ENCODE measurements at regions not wholly inside any gene's neighbourhood (a gene's known extent, or its start where the extent isn't known, plus 50 kb on each side); places are given as distances from the start of the nearest gene placed in this dataset.

DNA sequence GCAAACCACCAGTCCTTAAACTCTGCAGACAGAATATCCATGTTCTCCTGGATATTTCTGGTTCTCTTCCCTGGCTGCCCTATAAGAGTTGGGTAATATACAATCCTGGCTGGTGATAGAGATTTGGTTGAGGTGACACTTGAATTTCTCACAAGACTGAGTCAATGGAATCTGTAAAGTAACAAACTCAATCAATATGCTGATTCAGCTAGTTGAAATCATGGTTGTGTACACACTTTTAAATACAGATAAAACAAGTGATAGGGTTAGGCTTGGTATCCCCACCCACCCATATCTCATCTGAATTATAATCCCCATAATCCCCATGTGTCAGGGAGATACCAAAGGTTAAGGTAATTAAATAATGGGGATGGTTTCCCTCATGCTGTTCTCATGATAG is 349.2 kb upstream of the MAD2L1 start:
- DNase-seq (ENCODE audit: extremely low read depth, low read depth): no peak
- TF ChIP-seq, protein P1, sequence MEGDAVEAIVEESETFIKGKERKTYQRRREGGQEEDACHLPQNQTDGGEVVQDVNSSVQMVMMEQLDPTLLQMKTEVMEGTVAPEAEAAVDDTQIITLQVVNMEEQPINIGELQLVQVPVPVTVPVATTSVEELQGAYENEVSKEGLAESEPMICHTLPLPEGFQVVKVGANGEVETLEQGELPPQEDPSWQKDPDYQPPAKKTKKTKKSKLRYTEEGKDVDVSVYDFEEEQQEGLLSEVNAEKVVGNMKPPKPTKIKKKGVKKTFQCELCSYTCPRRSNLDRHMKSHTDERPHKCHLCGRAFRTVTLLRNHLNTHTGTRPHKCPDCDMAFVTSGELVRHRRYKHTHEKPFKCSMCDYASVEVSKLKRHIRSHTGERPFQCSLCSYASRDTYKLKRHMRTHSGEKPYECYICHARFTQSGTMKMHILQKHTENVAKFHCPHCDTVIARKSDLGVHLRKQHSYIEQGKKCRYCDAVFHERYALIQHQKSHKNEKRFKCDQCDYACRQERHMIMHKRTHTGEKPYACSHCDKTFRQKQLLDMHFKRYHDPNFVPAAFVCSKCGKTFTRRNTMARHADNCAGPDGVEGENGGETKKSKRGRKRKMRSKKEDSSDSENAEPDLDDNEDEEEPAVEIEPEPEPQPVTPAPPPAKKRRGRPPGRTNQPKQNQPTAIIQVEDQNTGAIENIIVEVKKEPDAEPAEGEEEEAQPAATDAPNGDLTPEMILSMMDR (IDR thresholded peaks at IDR 0.05; ENCODE audit: low read depth, low read length): no peak

DNA sequence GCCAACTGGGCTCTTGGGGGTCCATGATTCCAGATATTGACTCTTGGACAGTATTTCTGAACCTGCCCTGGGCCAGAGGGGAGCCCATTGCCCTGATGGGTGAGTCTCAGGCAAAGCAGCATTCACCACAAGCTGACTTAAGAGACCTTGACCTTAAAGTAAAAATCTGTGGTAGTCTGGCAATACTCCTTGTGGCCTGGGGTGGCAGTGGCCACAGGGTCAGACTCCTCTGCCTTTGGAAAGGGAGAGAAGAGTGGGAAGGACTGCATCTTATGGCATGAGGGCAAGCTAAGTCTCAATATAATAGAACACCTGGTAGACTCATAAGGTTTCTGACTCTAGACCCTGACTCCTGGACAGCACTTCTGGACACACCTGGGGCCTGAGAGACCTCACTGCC is 340.3 kb upstream of the MAD2L1 start:
- TF ChIP-seq, protein P1 (IDR thresholded peaks at IDR 0.05; ENCODE audit: low read depth, low read length): no peak
- DNase-seq (ENCODE audit: extremely low read depth, low read depth): no peak

DNA sequence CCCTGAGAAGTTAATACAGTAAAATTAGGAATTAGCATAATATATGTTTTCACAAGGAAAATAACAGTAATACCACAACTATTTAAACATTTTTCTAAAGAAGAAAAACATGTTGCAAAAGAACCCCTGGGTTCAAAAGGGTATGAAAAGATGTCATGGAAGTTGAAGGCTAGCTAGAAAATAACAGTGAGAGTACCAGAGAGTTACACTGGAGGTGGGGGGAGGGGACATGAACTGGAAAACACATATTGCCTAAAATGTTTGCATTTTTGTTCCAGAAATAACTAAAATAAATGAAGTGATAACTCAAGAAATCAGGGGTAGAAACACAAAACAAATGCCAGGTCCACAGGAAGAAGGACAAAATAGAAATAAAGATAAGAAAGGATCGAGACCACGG is 336.6 kb upstream of the MAD2L1 start:
- no peak for DNase-seq (ENCODE audit: extremely low read depth, low read depth)

DNA sequence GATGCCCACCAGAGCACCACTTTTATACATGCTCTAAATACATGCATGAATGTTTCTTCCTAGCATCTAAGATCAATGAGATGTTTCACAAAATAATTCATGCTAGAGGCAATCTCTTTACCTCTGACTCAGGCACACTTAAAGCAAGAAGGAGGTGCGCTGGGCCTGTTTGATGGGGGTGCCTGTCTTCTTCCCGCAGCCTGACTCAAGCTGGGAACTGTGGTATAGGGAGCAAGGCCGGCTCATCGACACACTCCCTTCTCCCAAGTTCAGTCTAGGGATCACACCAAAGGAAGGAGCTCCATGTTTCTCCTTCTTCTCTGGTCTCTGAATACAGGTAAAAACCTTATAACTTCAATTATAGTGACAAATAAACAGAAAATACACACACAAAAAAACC is 333.8 kb upstream of the MAD2L1 start:
- TF ChIP-seq, protein P1 (IDR thresholded peaks at IDR 0.05; ENCODE audit: low read depth, low read length): no peak
- DNase-seq (ENCODE audit: extremely low read depth, low read depth): no peak

More for the DNA sequence above, 336.6 kb upstream of the MAD2L1 start:
- TF ChIP-seq, protein P1 (IDR thresholded peaks at IDR 0.05; ENCODE audit: low read depth, low read length): no peak

DNA sequence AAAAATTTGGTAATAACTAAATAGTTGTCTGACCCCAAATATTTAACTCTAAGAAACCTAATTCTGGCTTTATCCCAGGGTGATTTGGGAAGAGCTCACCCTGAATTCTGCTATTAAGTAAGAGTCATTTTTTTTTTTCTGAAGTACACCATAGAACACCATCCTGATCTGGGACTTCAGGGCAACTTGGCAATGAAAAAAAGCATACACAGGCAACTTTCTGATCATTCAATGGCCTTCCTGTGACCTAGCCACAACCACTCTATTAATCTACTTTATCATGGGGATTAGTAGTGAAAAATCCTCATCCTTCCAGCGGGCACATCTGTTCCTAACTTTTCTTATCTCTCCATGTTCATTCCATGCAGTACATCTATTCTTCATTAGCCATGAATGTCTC is 333.2 kb upstream of the MAD2L1 start:
- TF ChIP-seq, protein P1 (IDR thresholded peaks at IDR 0.05; ENCODE audit: low read depth, low read length): no peak
- DNase-seq (ENCODE audit: extremely low read depth, low read depth): no peak

DNA sequence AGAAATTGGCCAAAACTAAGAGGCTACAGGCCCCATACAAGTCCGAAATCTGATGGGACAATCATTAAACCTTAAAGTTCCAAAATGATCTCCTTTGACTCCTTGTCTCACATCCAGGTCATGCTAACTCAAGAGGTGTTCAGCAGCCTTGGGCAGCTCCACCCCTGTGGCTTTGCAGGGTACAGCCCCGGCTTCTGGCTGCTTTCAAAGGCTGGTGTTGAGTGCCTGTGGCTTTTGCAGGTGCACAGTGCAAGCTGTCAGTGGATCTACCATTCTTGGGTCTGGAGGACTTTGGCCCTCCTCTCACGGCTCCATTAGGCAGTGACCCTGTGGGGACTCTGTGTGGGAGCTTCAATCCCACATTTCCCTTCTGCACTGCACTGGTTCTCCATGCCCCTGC is 329.1 kb upstream of the MAD2L1 start:
- no peak for DNase-seq (ENCODE audit: extremely low read depth, low read depth)
- TF ChIP-seq, protein P1 (IDR thresholded peaks at IDR 0.05; ENCODE audit: low read depth, low read length): no peak

DNA sequence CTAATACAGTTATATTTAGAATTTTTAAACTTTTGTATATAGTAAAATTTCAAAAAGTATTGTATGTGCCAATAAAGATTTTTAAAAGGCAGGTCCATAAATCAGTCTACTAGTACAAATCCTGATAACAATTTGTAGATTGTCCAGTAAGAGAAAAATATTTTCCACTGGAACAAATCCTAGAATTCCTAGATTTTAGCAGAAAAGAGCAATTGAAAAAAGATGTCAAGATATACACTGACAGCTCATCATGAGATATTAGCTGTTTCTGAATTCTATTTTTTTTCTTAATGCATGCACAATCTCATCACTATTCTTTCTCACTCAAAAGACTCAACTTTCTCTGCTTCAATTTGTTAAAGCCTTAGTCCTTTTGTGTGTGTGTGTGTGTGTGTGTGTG is 289.2 kb upstream of the MAD2L1 start:
- TF ChIP-seq, protein P1 (IDR thresholded peaks at IDR 0.05; ENCODE audit: low read depth, low read length): no peak
- DNase-seq (ENCODE audit: extremely low read depth, low read depth): no peak

All from AG09319 (cell line).